H1 (cell line): ENCODE measurements at regions not wholly inside any gene's neighbourhood (a gene's known extent, or its start where the extent isn't known, plus 50 kb on each side); places are given as distances from the start of the nearest gene placed in this dataset.

Experiments
- CTCF ChIA-PET: fragments of 300-600 bp; sonication (Branson Sonifier 250); formaldehyde crosslinking; loops from one replicate; lab custom pipeline; 2021; ENCODE audit not compliant: partially characterized antibody; lab: Charles Lee
- POLR2A ChIA-PET: fragments of 300-600 bp; sonication (Branson Sonifier 250); formaldehyde crosslinking; loops from one replicate; lab custom pipeline; 2021; ENCODE audit warnings: inconsistent platforms; ENCODE audit not compliant: partially characterized antibody; lab: Charles Lee
- DNase-seq, 2 experiments: peaks; one replicate each; pipeline versions ENCODE4 v3.0.0 to v3.0.0-alpha.2; 2010 to 2022; ENCODE audit warnings: low spot score in 2 of 2, low read depth in 1 of 2, mixed read lengths in 1 of 2
- FAIRE-seq: peaks from 2 replicates; lab custom pipeline; 2011; peaks lifted over from hg19 to GRCh38; lab: Jason Lieb, UNC
- H2AFZ ChIP-seq: 2 replicates; pipeline ENCODE4 v1.8.1; 2012; ENCODE audit warnings: low read length, inconsistent platforms
- H2AK5ac ChIP-seq: 2 replicates; pipeline ENCODE4 v1.6.1; 2013; ENCODE audit warnings: low read depth, low read length
- H2BK120ac ChIP-seq: replicated peaks from 2 replicates; pipeline ENCODE3; 2013; ENCODE audit warnings: low read depth, low read length, inconsistent platforms
- H2BK12ac ChIP-seq: 2 replicates; pipeline ENCODE4 v1.6.1; 2013; ENCODE audit warnings: low read depth, low read length
- H2BK15ac ChIP-seq: 2 replicates; pipeline ENCODE4 v1.6.1; 2013; ENCODE audit warnings: low read length
- H2BK20ac ChIP-seq: 2 replicates; pipeline ENCODE4 v1.6.1; 2013; ENCODE audit warnings: low read length
- H2BK5ac ChIP-seq: 2 replicates; pipeline ENCODE4 v1.6.1; 2013; ENCODE audit warnings: low read depth, low read length
- H3K14ac ChIP-seq: 2 replicates; pipeline ENCODE4 v1.6.1; 2013; ENCODE audit warnings: inconsistent platforms; ENCODE audit not compliant: insufficient read length
- H3K18ac ChIP-seq: 2 replicates; pipeline ENCODE4 v1.6.1; 2013; ENCODE audit warnings: low read length; ENCODE audit errors: extremely low read depth
- H3K23ac ChIP-seq: 2 replicates; pipeline ENCODE4 v1.6.1; 2013; ENCODE audit warnings: inconsistent platforms; ENCODE audit not compliant: insufficient read length
- H3K23me2 ChIP-seq: 2 replicates; pipeline ENCODE4 v1.6.1; 2013; ENCODE audit warnings: low read depth, low read length
- H3K27ac ChIP-seq: 2 replicates; pipeline ENCODE4 v1.6.1; 2011; ENCODE audit warnings: low read depth, low read length, inconsistent platforms
- H3K27me3 ChIP-seq, 4 experiments: replicated peaks in 1 of 4; 1 replicate in 1 of 4; 2 replicates in 3 of 4; pipeline versions ENCODE4 v1.6.1 to v1.8.1; 2011 to 2013; ENCODE audit warnings: low read length in 3 of 4, mild to moderate bottlenecking in 3 of 4, inconsistent platforms in 2 of 4, mixed read lengths in 2 of 4, moderate library complexity in 1 of 4; ENCODE audit not compliant: control insufficient read depth in 3 of 4, insufficient read depth in 3 of 4; ENCODE audit errors: extremely low read depth in 1 of 4
- H3K36me3 ChIP-seq, 4 experiments: 2 replicates each; pipeline versions ENCODE4 v1.6.1 to v1.8.1; 2011 to 2013; ENCODE audit warnings: mild to moderate bottlenecking in 4 of 4, low read length in 3 of 4, moderate library complexity in 2 of 4, control low read depth in 1 of 4, inconsistent platforms in 1 of 4; ENCODE audit not compliant: insufficient read depth in 4 of 4, control insufficient read depth in 2 of 4
- H3K4ac ChIP-seq: replicated peaks from 2 replicates; pipeline ENCODE3; 2013; ENCODE audit warnings: low read length, low read depth, mixed read lengths, inconsistent platforms; ENCODE audit not compliant: insufficient read length
- H3K4me1 ChIP-seq, 4 experiments: replicated peaks in 1 of 4; 1 replicate in 1 of 4; 2 replicates in 3 of 4; pipeline versions ENCODE4 v1.6.1 to v1.8.1; 2011 to 2013; ENCODE audit warnings: low read length in 3 of 4, inconsistent platforms in 2 of 4, mixed read lengths in 1 of 4; ENCODE audit not compliant: insufficient read depth in 4 of 4, control insufficient read depth in 3 of 4
- H3K4me2 ChIP-seq, 2 experiments: 2 replicates each; pipeline versions ENCODE4 v1.6.1 to v1.8.1; 2011 to 2013; ENCODE audit warnings: low read depth in 2 of 2, low read length in 2 of 2, control low read depth in 1 of 2, inconsistent platforms in 1 of 2, mild to moderate bottlenecking in 1 of 2; ENCODE audit not compliant: insufficient read depth in 1 of 2
- H3K4me3 ChIP-seq, 4 experiments: fragments of 200-600, 300-600 bp in 1 of 4; sonication (generic), shearing (Covaris generic), sonication (Bioruptor Twin) in 1 of 4; 2 replicates each; pipeline versions ENCODE4 v1.5.1 to v1.8.1; 2011 to 2016; ENCODE audit warnings: low read length in 4 of 4, low read depth in 3 of 4, control low read depth in 2 of 4, inconsistent platforms in 2 of 4, mild to moderate bottlenecking in 2 of 4, mixed read lengths in 1 of 4, moderate library complexity in 1 of 4; ENCODE audit not compliant: insufficient read depth in 2 of 4; ENCODE audit errors: extremely low read depth in 1 of 4
- H3K56ac ChIP-seq: replicated peaks from 2 replicates; pipeline ENCODE3; 2013; ENCODE audit warnings: low read depth, mild to moderate bottlenecking, mixed read lengths, low read length, inconsistent platforms; ENCODE audit not compliant: insufficient read length
- H3K79me1 ChIP-seq: 2 replicates; pipeline ENCODE4 v1.6.1; 2013; ENCODE audit warnings: low read depth, low read length, control low read depth
- H3K79me2 ChIP-seq, 2 experiments: 2 replicates each; pipeline versions ENCODE4 v1.6.1 to v1.8.1; 2012 to 2013; ENCODE audit warnings: low read length in 2 of 2, mild to moderate bottlenecking in 2 of 2, inconsistent platforms in 1 of 2; ENCODE audit not compliant: insufficient read depth in 2 of 2, control insufficient read depth in 1 of 2
- H3K9ac ChIP-seq, 4 experiments: replicated peaks in 1 of 4; 1 replicate in 1 of 4; 2 replicates in 3 of 4; pipeline versions ENCODE4 v1.6.1 to v1.8.1; 2011 to 2013; ENCODE audit warnings: low read depth in 3 of 4, low read length in 3 of 4, control low read depth in 2 of 4, mild to moderate bottlenecking in 2 of 4, moderate library complexity in 2 of 4, inconsistent platforms in 1 of 4; ENCODE audit errors: extremely low read depth in 1 of 4
- H3K9me3 ChIP-seq, 2 experiments: 2 replicates each; pipeline versions ENCODE4 v1.6.1 to v1.8.1; 2012 to 2013; ENCODE audit warnings: mild to moderate bottlenecking in 2 of 2, moderate library complexity in 2 of 2, control low read depth in 1 of 2, inconsistent platforms in 1 of 2, low read depth in 1 of 2, low read length in 1 of 2, mixed read lengths in 1 of 2; ENCODE audit not compliant: insufficient read depth in 2 of 2
- H4K20me1 ChIP-seq, 2 experiments: replicated peaks in 1 of 2; 2 replicates each; pipeline versions ENCODE3 to v1.8.1; 2011 to 2013; ENCODE audit warnings: inconsistent platforms in 2 of 2, low read length in 2 of 2, mild to moderate bottlenecking in 1 of 2; ENCODE audit not compliant: insufficient read depth in 2 of 2, control insufficient read depth in 1 of 2
- H4K5ac ChIP-seq: 2 replicates; pipeline ENCODE4 v1.6.1; 2013; ENCODE audit warnings: low read length, low read depth, mixed read lengths, inconsistent platforms; ENCODE audit not compliant: insufficient read length
- H4K8ac ChIP-seq: 2 replicates; pipeline ENCODE4 v1.8.0; 2013; ENCODE audit warnings: mild to moderate bottlenecking, moderate library complexity, low read length, inconsistent platforms; ENCODE audit not compliant: insufficient read depth; ENCODE audit errors: extremely low read depth
- H4K91ac ChIP-seq: replicated peaks from 2 replicates; pipeline ENCODE3; 2013; ENCODE audit warnings: low read length, mixed read lengths, inconsistent platforms; ENCODE audit not compliant: insufficient read length
- GABPA ChIP-seq: IDR thresholded peaks from 2 replicates; pipeline ENCODE4 v1.6.1; 2011; ENCODE audit warnings: mild to moderate bottlenecking, low read length, moderate library complexity, borderline replicate concordance; ENCODE audit not compliant: insufficient read depth
- WGBS, 2 experiments: shearing (Covaris generic) in 1 of 2; methylation state at CpG; one replicate each; pipeline versions ENCODE4 v1.1.6 to v1.1.7; 2013 to 2015; ENCODE audit warnings: low lambda C conversion rate in 2 of 2, mixed read lengths in 2 of 2, inconsistent platforms in 1 of 2, low coverage in 1 of 2, missing lambda C conversion rate in 1 of 2; ENCODE audit not compliant: insufficient replicate concordance in 2 of 2, insufficient coverage in 1 of 2, insufficient read length in 1 of 2; ENCODE audit errors: extremely low coverage in 1 of 2, missing lambda C conversion rate in 1 of 2; 5-methylcytosine and 5-hydroxymethylcytosine counted together
- TF ChIP-seq, protein P1 (sequence below): IDR thresholded peaks from 2 replicates; pipeline ENCODE4 v1.6.1; 2012; ENCODE audit warnings: inconsistent platforms
- TF ChIP-seq, protein P2 (sequence below): IDR thresholded peaks from 2 replicates; pipeline ENCODE4 v1.6.1; 2012; ENCODE audit warnings: inconsistent platforms

DNA sequence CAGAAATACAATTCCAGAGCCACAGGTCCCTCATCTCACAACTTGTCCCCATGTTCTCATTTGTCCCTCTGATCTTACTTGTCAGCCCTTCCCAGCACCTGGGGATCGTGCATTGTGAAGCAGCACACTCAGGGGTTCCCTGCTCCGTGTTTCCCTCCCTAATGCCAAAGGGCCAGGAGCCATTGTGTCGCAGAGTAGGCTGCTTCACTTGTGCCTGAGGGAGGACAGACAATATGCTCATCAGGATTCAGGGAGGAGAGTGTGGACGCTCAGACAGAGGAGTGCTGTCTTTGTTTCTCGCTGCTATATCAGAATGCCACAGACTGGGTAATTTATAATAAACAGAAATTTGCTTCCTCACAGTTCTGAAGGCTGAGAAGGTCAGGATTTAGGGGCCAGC lies 315.3 kb downstream of the TRIML1 start:
- Histone ChIP-seq H3K27me3 (no peaks in the 10 kb centered on the region), H3K4ac (no peak overlapping the region), H4K8ac (no peak overlapping the region), H3K23me2 (no peaks in the 10 kb centered on the region; the same call in 1 of the 2 replicates), H3K4me2 (peak overlapping the region in 1 of 2 experiments; percentile 47; a peak in 1 of 4 replicates), H3K18ac (no peak overlapping the region), H3K14ac (no peak overlapping the region), H2BK15ac (peak overlapping the region; percentile 9; the same call in 1 of the 2 replicates), H4K5ac (no peak overlapping the region), H3K56ac (no peak overlapping the region), H3K4me1 (peaks cover 1 to 6% (median 4%) of the 10 kb centered on the region in 4 experiments; a peak in 6 of 7 replicates), H2BK5ac (peak overlapping the region; percentile 45; the same call in 1 of the 2 replicates), H2BK120ac (no peak overlapping the region), H3K23ac (no peak overlapping the region), H4K20me1 (no peaks in the 10 kb centered on the region), H2AFZ (peak overlapping the region; percentile 74; the same call in 1 of the 2 replicates), H3K9me3 (no peaks in the 10 kb centered on the region), H3K4me3 (0 out of 8 replicates have a peak overlapping the region, but pooled peaks of 1 of the 4 experiments have one; percentile 59), H2BK20ac (0 out of 2 replicates have a peak overlapping the region, but pooled peaks have one; percentile 49), H3K79me1 (no peaks in the 10 kb centered on the region), H4K91ac (peak overlapping the region; percentile 31), H3K9ac (no peak overlapping the region), H3K36me3 (peaks cover 0 to 7% (median 0%) of the 10 kb centered on the region in 4 experiments; a peak in 1 of 8 replicates), H2AK5ac (peak overlapping the region; percentile 44; the same call in 1 of the 2 replicates), H2BK12ac (peak overlapping the region; percentile 90; the same call in 1 of the 2 replicates), H3K79me2 (no peaks in the 10 kb centered on the region), H3K27ac (no peak overlapping the region)
- FAIRE-seq (no peak), DNase-seq (no peak)
- TF ChIP-seq, protein P1, sequence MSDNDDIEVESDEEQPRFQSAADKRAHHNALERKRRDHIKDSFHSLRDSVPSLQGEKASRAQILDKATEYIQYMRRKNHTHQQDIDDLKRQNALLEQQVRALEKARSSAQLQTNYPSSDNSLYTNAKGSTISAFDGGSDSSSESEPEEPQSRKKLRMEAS = peak; percentile 46; the same call in 1 of the 2 replicates
- TF ChIP-seq GABPA = no peak
- TF ChIP-seq, protein P2, sequence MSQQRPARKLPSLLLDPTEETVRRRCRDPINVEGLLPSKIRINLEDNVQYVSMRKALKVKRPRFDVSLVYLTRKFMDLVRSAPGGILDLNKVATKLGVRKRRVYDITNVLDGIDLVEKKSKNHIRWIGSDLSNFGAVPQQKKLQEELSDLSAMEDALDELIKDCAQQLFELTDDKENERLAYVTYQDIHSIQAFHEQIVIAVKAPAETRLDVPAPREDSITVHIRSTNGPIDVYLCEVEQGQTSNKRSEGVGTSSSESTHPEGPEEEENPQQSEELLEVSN = peak; percentile 53; the same call in 1 of the 2 replicates
- WGBS, 2 experiments = 74% methylated on average over 5 of the region's 5 CpGs; no CpG with 5 or more reads in 1 of the 2 experiments
- CTCF ChIA-PET = no interaction called here
- POLR2A ChIA-PET = no interaction called here
